Omental fat pad (tissue), 3 donors: ENCODE measurements at regions not wholly inside any gene's neighbourhood (a gene's known extent, or its start where the extent isn't known, plus 50 kb on each side); places are given as distances from the start of the nearest gene placed in this dataset.

Source experiments
- ATAC-seq: fragments of 150-250 bp; one replicate; pipeline ENCODE4 v1.9.1; 2016; ENCODE audit warnings: mild to moderate bottlenecking, moderate library complexity; ENCODE audit not compliant: low FRiP score
- DNase-seq: peaks from one replicate; pipeline ENCODE4 v3.0.0-alpha.2; 2019; ENCODE audit warnings: low spot score
- TF ChIP-seq, protein P1 (sequence below), 3 donors: fragments of 450-650 bp; IDR thresholded peaks; one replicate each; pipeline ENCODE4 v1.5.1; 2016 to 2017; ENCODE audit warnings: antibody characterized with exemption in 3 of 3, mild to moderate bottlenecking in 3 of 3, moderate library complexity in 2 of 3

GRCh38 chr1:69406244-69406643, 161.5 kb upstream of the LRRC7 start:
- TF ChIP-seq, protein P1, sequence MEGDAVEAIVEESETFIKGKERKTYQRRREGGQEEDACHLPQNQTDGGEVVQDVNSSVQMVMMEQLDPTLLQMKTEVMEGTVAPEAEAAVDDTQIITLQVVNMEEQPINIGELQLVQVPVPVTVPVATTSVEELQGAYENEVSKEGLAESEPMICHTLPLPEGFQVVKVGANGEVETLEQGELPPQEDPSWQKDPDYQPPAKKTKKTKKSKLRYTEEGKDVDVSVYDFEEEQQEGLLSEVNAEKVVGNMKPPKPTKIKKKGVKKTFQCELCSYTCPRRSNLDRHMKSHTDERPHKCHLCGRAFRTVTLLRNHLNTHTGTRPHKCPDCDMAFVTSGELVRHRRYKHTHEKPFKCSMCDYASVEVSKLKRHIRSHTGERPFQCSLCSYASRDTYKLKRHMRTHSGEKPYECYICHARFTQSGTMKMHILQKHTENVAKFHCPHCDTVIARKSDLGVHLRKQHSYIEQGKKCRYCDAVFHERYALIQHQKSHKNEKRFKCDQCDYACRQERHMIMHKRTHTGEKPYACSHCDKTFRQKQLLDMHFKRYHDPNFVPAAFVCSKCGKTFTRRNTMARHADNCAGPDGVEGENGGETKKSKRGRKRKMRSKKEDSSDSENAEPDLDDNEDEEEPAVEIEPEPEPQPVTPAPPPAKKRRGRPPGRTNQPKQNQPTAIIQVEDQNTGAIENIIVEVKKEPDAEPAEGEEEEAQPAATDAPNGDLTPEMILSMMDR (IDR thresholded peaks at IDR 0.05): no peak
- DNase-seq (no peak), ATAC-seq (no peak)

- TF ChIP-seq, protein P1 (IDR thresholded peaks at IDR 0.05): no peak
- DNase-seq (no peak), ATAC-seq (no peak)
These were observed 157.8 kb upstream of the LRRC7 start for GRCh38 chr1:69409731-69410456.

GRCh38 chr1:69410457-69410850, 157.3 kb upstream of the LRRC7 start:
- TF ChIP-seq, protein P1 (IDR thresholded peaks at IDR 0.05): no peak
- ATAC-seq: no peak
- DNase-seq: no peak

DNA sequence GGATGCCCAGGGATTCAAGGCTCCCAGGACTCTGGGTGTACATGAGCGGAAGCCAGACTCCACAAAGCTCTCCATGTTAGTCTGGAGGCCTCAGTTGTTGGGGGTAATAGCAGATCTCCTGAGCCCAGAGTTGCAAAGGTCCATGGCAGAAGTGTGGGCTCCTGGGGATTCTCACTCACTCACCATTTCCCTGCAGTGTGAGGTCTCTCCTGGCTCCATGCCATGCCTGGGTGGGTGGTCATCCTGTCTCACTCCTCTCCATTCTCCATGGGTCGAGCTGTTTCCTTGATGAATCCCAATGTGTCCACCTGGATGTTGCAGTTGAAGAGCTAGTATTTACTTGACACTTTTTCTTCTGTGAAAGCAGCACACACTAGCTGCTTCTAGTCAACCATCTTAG, 156.8 kb upstream of the LRRC7 start:
- TF ChIP-seq, protein P1 (IDR thresholded peaks at IDR 0.05): no peak
- no peak for ATAC-seq
- no peak for DNase-seq

GRCh38 chr1:69411617-69412016, 156.1 kb upstream of the LRRC7 start:
- TF ChIP-seq, protein P1 (IDR thresholded peaks at IDR 0.05): no peak
- no peak for ATAC-seq
- DNase-seq: no peak

DNA sequence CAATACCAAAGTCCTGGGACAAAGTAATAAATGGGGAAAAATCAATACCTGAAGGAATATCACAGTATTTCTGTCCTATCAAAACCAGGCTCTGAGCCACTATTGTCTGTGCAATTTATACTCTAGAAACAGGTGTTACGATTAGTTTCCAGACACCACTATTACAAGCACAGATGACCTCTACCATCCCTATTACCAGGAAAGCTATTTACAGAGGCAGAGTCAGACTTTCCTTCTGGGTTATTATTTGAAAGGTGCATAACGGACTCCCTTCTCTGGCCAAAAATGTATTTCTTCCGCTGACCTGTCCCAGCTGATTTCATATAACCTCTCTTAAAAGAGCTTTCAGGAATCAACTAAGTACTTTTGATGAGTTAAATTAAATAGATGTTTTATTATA, 154.6 kb upstream of the LRRC7 start:
- ATAC-seq: no peak
- TF ChIP-seq, protein P1 (IDR thresholded peaks at IDR 0.05): no peak
- no peak for DNase-seq

DNA sequence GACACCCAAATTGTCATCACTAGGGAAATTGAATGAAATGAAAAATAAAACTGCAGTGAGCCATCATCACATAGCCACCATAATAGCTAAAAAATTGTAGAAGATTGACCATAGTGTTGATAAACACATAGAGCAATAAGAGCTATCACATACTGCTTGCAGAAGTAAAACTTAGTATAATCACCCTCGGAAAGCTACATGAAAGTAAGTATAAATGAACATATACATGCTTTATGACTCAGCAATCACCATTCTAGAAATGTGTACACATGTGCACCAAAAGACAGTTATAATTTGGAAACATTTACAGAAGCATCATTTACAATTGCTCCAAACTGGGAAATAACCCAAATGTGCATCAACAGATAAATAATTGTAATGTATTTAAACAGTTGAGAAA, 153.1 kb upstream of the LRRC7 start:
- DNase-seq: no peak
- TF ChIP-seq, protein P1 (IDR thresholded peaks at IDR 0.05): no peak
- no peak for ATAC-seq
